H1 (cell line): ENCODE measurements at regions not wholly inside any gene's neighbourhood (a gene's known extent, or its start where the extent isn't known, plus 50 kb on each side); places are given as distances from the start of the nearest gene placed in this dataset.

Source experiments
- CTCF ChIA-PET: fragments of 300-600 bp; sonication (Branson Sonifier 250); formaldehyde crosslinking; loops from one replicate; lab custom pipeline; 2021; ENCODE audit not compliant: partially characterized antibody; lab: Charles Lee
- POLR2A ChIA-PET: fragments of 300-600 bp; sonication (Branson Sonifier 250); formaldehyde crosslinking; loops from one replicate; lab custom pipeline; 2021; ENCODE audit warnings: inconsistent platforms; ENCODE audit not compliant: partially characterized antibody; lab: Charles Lee
- DNase-seq, 2 experiments: peaks; one replicate each; pipeline versions ENCODE4 v3.0.0 to v3.0.0-alpha.2; 2010 to 2022; ENCODE audit warnings: low spot score in 2 of 2, low read depth in 1 of 2, mixed read lengths in 1 of 2
- FAIRE-seq: peaks from 2 replicates; lab custom pipeline; 2011; peaks lifted over from hg19 to GRCh38; lab: Jason Lieb, UNC
- H2AFZ ChIP-seq: 2 replicates; pipeline ENCODE4 v1.8.1; 2012; ENCODE audit warnings: low read length, inconsistent platforms
- H2AK5ac ChIP-seq: 2 replicates; pipeline ENCODE4 v1.6.1; 2013; ENCODE audit warnings: low read depth, low read length
- H2BK120ac ChIP-seq: replicated peaks from 2 replicates; pipeline ENCODE3; 2013; ENCODE audit warnings: low read depth, low read length, inconsistent platforms
- H2BK12ac ChIP-seq: 2 replicates; pipeline ENCODE4 v1.6.1; 2013; ENCODE audit warnings: low read depth, low read length
- H2BK15ac ChIP-seq: 2 replicates; pipeline ENCODE4 v1.6.1; 2013; ENCODE audit warnings: low read length
- H2BK20ac ChIP-seq: 2 replicates; pipeline ENCODE4 v1.6.1; 2013; ENCODE audit warnings: low read length
- H2BK5ac ChIP-seq: 2 replicates; pipeline ENCODE4 v1.6.1; 2013; ENCODE audit warnings: low read depth, low read length
- H3K14ac ChIP-seq: 2 replicates; pipeline ENCODE4 v1.6.1; 2013; ENCODE audit warnings: inconsistent platforms; ENCODE audit not compliant: insufficient read length
- H3K18ac ChIP-seq: 2 replicates; pipeline ENCODE4 v1.6.1; 2013; ENCODE audit warnings: low read length; ENCODE audit errors: extremely low read depth
- H3K23ac ChIP-seq: 2 replicates; pipeline ENCODE4 v1.6.1; 2013; ENCODE audit warnings: inconsistent platforms; ENCODE audit not compliant: insufficient read length
- H3K23me2 ChIP-seq: 2 replicates; pipeline ENCODE4 v1.6.1; 2013; ENCODE audit warnings: low read depth, low read length
- H3K27ac ChIP-seq: 2 replicates; pipeline ENCODE4 v1.6.1; 2011; ENCODE audit warnings: low read depth, low read length, inconsistent platforms
- H3K27me3 ChIP-seq, 4 experiments: replicated peaks in 1 of 4; 1 replicate in 1 of 4; 2 replicates in 3 of 4; pipeline versions ENCODE4 v1.6.1 to v1.8.1; 2011 to 2013; ENCODE audit warnings: low read length in 3 of 4, mild to moderate bottlenecking in 3 of 4, inconsistent platforms in 2 of 4, mixed read lengths in 2 of 4, moderate library complexity in 1 of 4; ENCODE audit not compliant: control insufficient read depth in 3 of 4, insufficient read depth in 3 of 4; ENCODE audit errors: extremely low read depth in 1 of 4
- H3K36me3 ChIP-seq, 4 experiments: 2 replicates each; pipeline versions ENCODE4 v1.6.1 to v1.8.1; 2011 to 2013; ENCODE audit warnings: mild to moderate bottlenecking in 4 of 4, low read length in 3 of 4, moderate library complexity in 2 of 4, control low read depth in 1 of 4, inconsistent platforms in 1 of 4; ENCODE audit not compliant: insufficient read depth in 4 of 4, control insufficient read depth in 2 of 4
- H3K4ac ChIP-seq: replicated peaks from 2 replicates; pipeline ENCODE3; 2013; ENCODE audit warnings: low read length, low read depth, mixed read lengths, inconsistent platforms; ENCODE audit not compliant: insufficient read length
- H3K4me1 ChIP-seq, 4 experiments: replicated peaks in 1 of 4; 1 replicate in 1 of 4; 2 replicates in 3 of 4; pipeline versions ENCODE4 v1.6.1 to v1.8.1; 2011 to 2013; ENCODE audit warnings: low read length in 3 of 4, inconsistent platforms in 2 of 4, mixed read lengths in 1 of 4; ENCODE audit not compliant: insufficient read depth in 4 of 4, control insufficient read depth in 3 of 4
- H3K4me2 ChIP-seq, 2 experiments: 2 replicates each; pipeline versions ENCODE4 v1.6.1 to v1.8.1; 2011 to 2013; ENCODE audit warnings: low read depth in 2 of 2, low read length in 2 of 2, control low read depth in 1 of 2, inconsistent platforms in 1 of 2, mild to moderate bottlenecking in 1 of 2; ENCODE audit not compliant: insufficient read depth in 1 of 2
- H3K4me3 ChIP-seq, 4 experiments: fragments of 200-600, 300-600 bp in 1 of 4; sonication (generic), shearing (Covaris generic), sonication (Bioruptor Twin) in 1 of 4; 2 replicates each; pipeline versions ENCODE4 v1.5.1 to v1.8.1; 2011 to 2016; ENCODE audit warnings: low read length in 4 of 4, low read depth in 3 of 4, control low read depth in 2 of 4, inconsistent platforms in 2 of 4, mild to moderate bottlenecking in 2 of 4, mixed read lengths in 1 of 4, moderate library complexity in 1 of 4; ENCODE audit not compliant: insufficient read depth in 2 of 4; ENCODE audit errors: extremely low read depth in 1 of 4
- H3K56ac ChIP-seq: replicated peaks from 2 replicates; pipeline ENCODE3; 2013; ENCODE audit warnings: low read depth, mild to moderate bottlenecking, mixed read lengths, low read length, inconsistent platforms; ENCODE audit not compliant: insufficient read length
- H3K79me1 ChIP-seq: 2 replicates; pipeline ENCODE4 v1.6.1; 2013; ENCODE audit warnings: low read depth, low read length, control low read depth
- H3K79me2 ChIP-seq, 2 experiments: 2 replicates each; pipeline versions ENCODE4 v1.6.1 to v1.8.1; 2012 to 2013; ENCODE audit warnings: low read length in 2 of 2, mild to moderate bottlenecking in 2 of 2, inconsistent platforms in 1 of 2; ENCODE audit not compliant: insufficient read depth in 2 of 2, control insufficient read depth in 1 of 2
- H3K9ac ChIP-seq, 4 experiments: replicated peaks in 1 of 4; 1 replicate in 1 of 4; 2 replicates in 3 of 4; pipeline versions ENCODE4 v1.6.1 to v1.8.1; 2011 to 2013; ENCODE audit warnings: low read depth in 3 of 4, low read length in 3 of 4, control low read depth in 2 of 4, mild to moderate bottlenecking in 2 of 4, moderate library complexity in 2 of 4, inconsistent platforms in 1 of 4; ENCODE audit errors: extremely low read depth in 1 of 4
- H3K9me3 ChIP-seq, 2 experiments: 2 replicates each; pipeline versions ENCODE4 v1.6.1 to v1.8.1; 2012 to 2013; ENCODE audit warnings: mild to moderate bottlenecking in 2 of 2, moderate library complexity in 2 of 2, control low read depth in 1 of 2, inconsistent platforms in 1 of 2, low read depth in 1 of 2, low read length in 1 of 2, mixed read lengths in 1 of 2; ENCODE audit not compliant: insufficient read depth in 2 of 2
- H4K20me1 ChIP-seq, 2 experiments: replicated peaks in 1 of 2; 2 replicates each; pipeline versions ENCODE3 to v1.8.1; 2011 to 2013; ENCODE audit warnings: inconsistent platforms in 2 of 2, low read length in 2 of 2, mild to moderate bottlenecking in 1 of 2; ENCODE audit not compliant: insufficient read depth in 2 of 2, control insufficient read depth in 1 of 2
- H4K5ac ChIP-seq: 2 replicates; pipeline ENCODE4 v1.6.1; 2013; ENCODE audit warnings: low read length, low read depth, mixed read lengths, inconsistent platforms; ENCODE audit not compliant: insufficient read length
- H4K8ac ChIP-seq: 2 replicates; pipeline ENCODE4 v1.8.0; 2013; ENCODE audit warnings: mild to moderate bottlenecking, moderate library complexity, low read length, inconsistent platforms; ENCODE audit not compliant: insufficient read depth; ENCODE audit errors: extremely low read depth
- H4K91ac ChIP-seq: replicated peaks from 2 replicates; pipeline ENCODE3; 2013; ENCODE audit warnings: low read length, mixed read lengths, inconsistent platforms; ENCODE audit not compliant: insufficient read length
- CBX5 ChIP-seq: fragments of 300-800, 300-1000 bp; sonication (generic); IDR thresholded peaks from 2 replicates; pipeline ENCODE4 v1.7.1; 2016; ENCODE audit warnings: antibody characterized with exemption, low read length, low read depth
- GTF2F1 ChIP-seq: IDR thresholded peaks from 2 replicates; pipeline ENCODE4 v1.6.1; 2012; ENCODE audit warnings: low read depth, low read length, improper control_type of control experiment, borderline replicate concordance
- HDAC6 ChIP-seq: IDR thresholded peaks from one replicate; pipeline ENCODE4 v1.7.1; 2012; ENCODE audit warnings: low read depth, mild to moderate bottlenecking, inconsistent platforms, low read length, moderate library complexity
- JUN ChIP-seq: IDR thresholded peaks from 2 replicates; pipeline ENCODE4 v1.6.1; 2011; ENCODE audit warnings: low read depth, mild to moderate bottlenecking, improper control_type of control experiment, low read length
- MAX ChIP-seq: IDR thresholded peaks from 2 replicates; pipeline ENCODE4 v1.6.1; 2012; ENCODE audit warnings: inconsistent platforms
- RFX5 ChIP-seq: IDR thresholded peaks from 2 replicates; pipeline ENCODE4 v1.6.1; 2011; ENCODE audit warnings: low read depth, low read length, improper control_type of control experiment, borderline replicate concordance
- RNF2 ChIP-seq: fragments of 200-900, 300-1000 bp; sonication (generic); IDR thresholded peaks from 2 replicates; pipeline ENCODE4 v1.7.1; 2016; ENCODE audit warnings: borderline replicate concordance, low read depth, mild to moderate bottlenecking, antibody characterized with exemption, low read length; ENCODE audit not compliant: poor library complexity, severe bottlenecking; ENCODE audit errors: missing control alignments
- SIN3A ChIP-seq, 2 experiments: IDR thresholded peaks in 1 of 2; conservative IDR thresholded peaks in 1 of 2; 2 replicates each; pipeline ENCODE4 v1.6.1; 2011 to 2012; ENCODE audit warnings: low read length in 2 of 2, improper control_type of control experiment in 1 of 2, low read depth in 1 of 2, mild to moderate bottlenecking in 1 of 2
- TAF1 ChIP-seq: IDR thresholded peaks from 2 replicates; pipeline ENCODE4 v1.6.1; 2011; ENCODE audit warnings: mild to moderate bottlenecking, low read depth, low read length
- TEAD4 ChIP-seq: IDR thresholded peaks from 2 replicates; pipeline ENCODE4 v1.6.1; 2012; ENCODE audit warnings: low read depth, low read length, inconsistent platforms, mixed read lengths
- WGBS, 2 experiments: shearing (Covaris generic) in 1 of 2; methylation state at CpG; one replicate each; pipeline versions ENCODE4 v1.1.6 to v1.1.7; 2013 to 2015; ENCODE audit warnings: low lambda C conversion rate in 2 of 2, mixed read lengths in 2 of 2, inconsistent platforms in 1 of 2, low coverage in 1 of 2, missing lambda C conversion rate in 1 of 2; ENCODE audit not compliant: insufficient replicate concordance in 2 of 2, insufficient coverage in 1 of 2, insufficient read length in 1 of 2; ENCODE audit errors: extremely low coverage in 1 of 2, missing lambda C conversion rate in 1 of 2; 5-methylcytosine and 5-hydroxymethylcytosine counted together

- Histone ChIP-seq H2AFZ (no peak overlapping the region), H2AK5ac (no peak overlapping the region), H4K20me1 (no peaks in the 10 kb centered on the region), H3K4me3 (no peak overlapping the region), H3K79me1 (no peaks in the 10 kb centered on the region), H4K91ac (no peak overlapping the region), H4K5ac (no peak overlapping the region), H3K27ac (no peak overlapping the region), H3K4me2 (no peak overlapping the region), H3K23me2 (no peaks in the 10 kb centered on the region), H3K36me3 (no peaks in the 10 kb centered on the region), H2BK15ac (no peak overlapping the region), H3K9me3 (peaks cover 0 to 7% of the 10 kb centered on the region in 2 experiments; a peak in 2 of 4 replicates), H2BK5ac (no peak overlapping the region), H2BK20ac (no peak overlapping the region), H3K9ac (no peak overlapping the region), H3K18ac (no peak overlapping the region), H3K14ac (no peak overlapping the region), H4K8ac (no peak overlapping the region), H2BK120ac (no peak overlapping the region), H2BK12ac (no peak overlapping the region), H3K4me1 (peaks cover 0 to 2% (median 0%) of the 10 kb centered on the region in 4 experiments; a peak in 1 of 7 replicates), H3K56ac (no peak overlapping the region), H3K4ac (no peak overlapping the region), H3K27me3 (no peaks in the 10 kb centered on the region), H3K23ac (no peak overlapping the region), H3K79me2 (no peaks in the 10 kb centered on the region)
- DNase-seq, result no peak
- TF ChIP-seq HDAC6 (no peak), SIN3A (conservative IDR thresholded peaks at IDR 0.05 in 1 of 2, IDR thresholded peaks at IDR 0.05 in 1 of 2; ENCODE audit: low read depth in 1 of 2, low read length in 2 of 2) (no peak), RNF2 (no peak), CBX5 (no peak), TAF1 (no peak), GTF2F1 (no peak), JUN (no peak), MAX (no peak), TEAD4 (no peak), RFX5 (no peak)
- WGBS, 2 experiments, result 94% methylated on average over 3 of the region's 3 CpGs; no CpG with 5 or more reads in 1 of the 2 experiments
- ChIA-PET CTCF (interaction anchor here (1.0 to 1.4 kb wide), 5 partner anchors 13 to 276 kb away, joined by 3 to 4 read pairs (median 3); no protein-coding TSS in a partner anchor), POLR2A (no interaction called here)
- no peak for FAIRE-seq
These were observed 475.2 kb upstream of the BRINP1 start for GRCh38 chr9:119844431-119844830.
